H1 (cell line): ENCODE measurements at regions not wholly inside any gene's neighbourhood (a gene's known extent, or its start where the extent isn't known, plus 50 kb on each side); places are given as distances from the start of the nearest gene placed in this dataset.

ENCODE experiments used
- CTCF ChIA-PET: fragments of 300-600 bp; sonication (Branson Sonifier 250); formaldehyde crosslinking; loops from one replicate; lab custom pipeline; 2021; ENCODE audit not compliant: partially characterized antibody; lab: Charles Lee
- POLR2A ChIA-PET: fragments of 300-600 bp; sonication (Branson Sonifier 250); formaldehyde crosslinking; loops from one replicate; lab custom pipeline; 2021; ENCODE audit warnings: inconsistent platforms; ENCODE audit not compliant: partially characterized antibody; lab: Charles Lee
- DNase-seq, 2 experiments: peaks; one replicate each; pipeline versions ENCODE4 v3.0.0 to v3.0.0-alpha.2; 2010 to 2022; ENCODE audit warnings: low spot score in 2 of 2, low read depth in 1 of 2, mixed read lengths in 1 of 2
- FAIRE-seq: peaks from 2 replicates; lab custom pipeline; 2011; peaks lifted over from hg19 to GRCh38; lab: Jason Lieb, UNC
- H2AFZ ChIP-seq: 2 replicates; pipeline ENCODE4 v1.8.1; 2012; ENCODE audit warnings: low read length, inconsistent platforms
- H2AK5ac ChIP-seq: 2 replicates; pipeline ENCODE4 v1.6.1; 2013; ENCODE audit warnings: low read depth, low read length
- H2BK120ac ChIP-seq: replicated peaks from 2 replicates; pipeline ENCODE3; 2013; ENCODE audit warnings: low read depth, low read length, inconsistent platforms
- H2BK12ac ChIP-seq: 2 replicates; pipeline ENCODE4 v1.6.1; 2013; ENCODE audit warnings: low read depth, low read length
- H2BK15ac ChIP-seq: 2 replicates; pipeline ENCODE4 v1.6.1; 2013; ENCODE audit warnings: low read length
- H2BK20ac ChIP-seq: 2 replicates; pipeline ENCODE4 v1.6.1; 2013; ENCODE audit warnings: low read length
- H2BK5ac ChIP-seq: 2 replicates; pipeline ENCODE4 v1.6.1; 2013; ENCODE audit warnings: low read depth, low read length
- H3K14ac ChIP-seq: 2 replicates; pipeline ENCODE4 v1.6.1; 2013; ENCODE audit warnings: inconsistent platforms; ENCODE audit not compliant: insufficient read length
- H3K18ac ChIP-seq: 2 replicates; pipeline ENCODE4 v1.6.1; 2013; ENCODE audit warnings: low read length; ENCODE audit errors: extremely low read depth
- H3K23ac ChIP-seq: 2 replicates; pipeline ENCODE4 v1.6.1; 2013; ENCODE audit warnings: inconsistent platforms; ENCODE audit not compliant: insufficient read length
- H3K23me2 ChIP-seq: 2 replicates; pipeline ENCODE4 v1.6.1; 2013; ENCODE audit warnings: low read depth, low read length
- H3K27ac ChIP-seq: 2 replicates; pipeline ENCODE4 v1.6.1; 2011; ENCODE audit warnings: low read depth, low read length, inconsistent platforms
- H3K27me3 ChIP-seq, 4 experiments: replicated peaks in 1 of 4; 1 replicate in 1 of 4; 2 replicates in 3 of 4; pipeline versions ENCODE4 v1.6.1 to v1.8.1; 2011 to 2013; ENCODE audit warnings: low read length in 3 of 4, mild to moderate bottlenecking in 3 of 4, inconsistent platforms in 2 of 4, mixed read lengths in 2 of 4, moderate library complexity in 1 of 4; ENCODE audit not compliant: control insufficient read depth in 3 of 4, insufficient read depth in 3 of 4; ENCODE audit errors: extremely low read depth in 1 of 4
- H3K36me3 ChIP-seq, 4 experiments: 2 replicates each; pipeline versions ENCODE4 v1.6.1 to v1.8.1; 2011 to 2013; ENCODE audit warnings: mild to moderate bottlenecking in 4 of 4, low read length in 3 of 4, moderate library complexity in 2 of 4, control low read depth in 1 of 4, inconsistent platforms in 1 of 4; ENCODE audit not compliant: insufficient read depth in 4 of 4, control insufficient read depth in 2 of 4
- H3K4ac ChIP-seq: replicated peaks from 2 replicates; pipeline ENCODE3; 2013; ENCODE audit warnings: low read length, low read depth, mixed read lengths, inconsistent platforms; ENCODE audit not compliant: insufficient read length
- H3K4me1 ChIP-seq, 4 experiments: replicated peaks in 1 of 4; 1 replicate in 1 of 4; 2 replicates in 3 of 4; pipeline versions ENCODE4 v1.6.1 to v1.8.1; 2011 to 2013; ENCODE audit warnings: low read length in 3 of 4, inconsistent platforms in 2 of 4, mixed read lengths in 1 of 4; ENCODE audit not compliant: insufficient read depth in 4 of 4, control insufficient read depth in 3 of 4
- H3K4me2 ChIP-seq, 2 experiments: 2 replicates each; pipeline versions ENCODE4 v1.6.1 to v1.8.1; 2011 to 2013; ENCODE audit warnings: low read depth in 2 of 2, low read length in 2 of 2, control low read depth in 1 of 2, inconsistent platforms in 1 of 2, mild to moderate bottlenecking in 1 of 2; ENCODE audit not compliant: insufficient read depth in 1 of 2
- H3K4me3 ChIP-seq, 4 experiments: fragments of 200-600, 300-600 bp in 1 of 4; sonication (generic), shearing (Covaris generic), sonication (Bioruptor Twin) in 1 of 4; 2 replicates each; pipeline versions ENCODE4 v1.5.1 to v1.8.1; 2011 to 2016; ENCODE audit warnings: low read length in 4 of 4, low read depth in 3 of 4, control low read depth in 2 of 4, inconsistent platforms in 2 of 4, mild to moderate bottlenecking in 2 of 4, mixed read lengths in 1 of 4, moderate library complexity in 1 of 4; ENCODE audit not compliant: insufficient read depth in 2 of 4; ENCODE audit errors: extremely low read depth in 1 of 4
- H3K56ac ChIP-seq: replicated peaks from 2 replicates; pipeline ENCODE3; 2013; ENCODE audit warnings: low read depth, mild to moderate bottlenecking, mixed read lengths, low read length, inconsistent platforms; ENCODE audit not compliant: insufficient read length
- H3K79me1 ChIP-seq: 2 replicates; pipeline ENCODE4 v1.6.1; 2013; ENCODE audit warnings: low read depth, low read length, control low read depth
- H3K79me2 ChIP-seq, 2 experiments: 2 replicates each; pipeline versions ENCODE4 v1.6.1 to v1.8.1; 2012 to 2013; ENCODE audit warnings: low read length in 2 of 2, mild to moderate bottlenecking in 2 of 2, inconsistent platforms in 1 of 2; ENCODE audit not compliant: insufficient read depth in 2 of 2, control insufficient read depth in 1 of 2
- H3K9ac ChIP-seq, 4 experiments: replicated peaks in 1 of 4; 1 replicate in 1 of 4; 2 replicates in 3 of 4; pipeline versions ENCODE4 v1.6.1 to v1.8.1; 2011 to 2013; ENCODE audit warnings: low read depth in 3 of 4, low read length in 3 of 4, control low read depth in 2 of 4, mild to moderate bottlenecking in 2 of 4, moderate library complexity in 2 of 4, inconsistent platforms in 1 of 4; ENCODE audit errors: extremely low read depth in 1 of 4
- H3K9me3 ChIP-seq, 2 experiments: 2 replicates each; pipeline versions ENCODE4 v1.6.1 to v1.8.1; 2012 to 2013; ENCODE audit warnings: mild to moderate bottlenecking in 2 of 2, moderate library complexity in 2 of 2, control low read depth in 1 of 2, inconsistent platforms in 1 of 2, low read depth in 1 of 2, low read length in 1 of 2, mixed read lengths in 1 of 2; ENCODE audit not compliant: insufficient read depth in 2 of 2
- H4K20me1 ChIP-seq, 2 experiments: replicated peaks in 1 of 2; 2 replicates each; pipeline versions ENCODE3 to v1.8.1; 2011 to 2013; ENCODE audit warnings: inconsistent platforms in 2 of 2, low read length in 2 of 2, mild to moderate bottlenecking in 1 of 2; ENCODE audit not compliant: insufficient read depth in 2 of 2, control insufficient read depth in 1 of 2
- H4K5ac ChIP-seq: 2 replicates; pipeline ENCODE4 v1.6.1; 2013; ENCODE audit warnings: low read length, low read depth, mixed read lengths, inconsistent platforms; ENCODE audit not compliant: insufficient read length
- H4K8ac ChIP-seq: 2 replicates; pipeline ENCODE4 v1.8.0; 2013; ENCODE audit warnings: mild to moderate bottlenecking, moderate library complexity, low read length, inconsistent platforms; ENCODE audit not compliant: insufficient read depth; ENCODE audit errors: extremely low read depth
- H4K91ac ChIP-seq: replicated peaks from 2 replicates; pipeline ENCODE3; 2013; ENCODE audit warnings: low read length, mixed read lengths, inconsistent platforms; ENCODE audit not compliant: insufficient read length
- BCL11A ChIP-seq, 2 experiments: IDR thresholded peaks; one replicate each; pipeline ENCODE4 v1.6.1; 2011; ENCODE audit warnings: low read depth in 2 of 2, low read length in 2 of 2, mild to moderate bottlenecking in 2 of 2
- HDAC2 ChIP-seq, 2 experiments: fragments of 300-600 bp in 1 of 2; sonication (generic) in 1 of 2; IDR thresholded peaks; 2 replicates each; pipeline ENCODE4 v1.6.1; 2011 to 2012; ENCODE audit warnings: low read depth in 2 of 2, low read length in 2 of 2, mild to moderate bottlenecking in 2 of 2, moderate library complexity in 2 of 2, borderline replicate concordance in 1 of 2, inconsistent platforms in 1 of 2
- KDM1A ChIP-seq: fragments of 200-600, 300-600 bp; sonication (generic); IDR thresholded peaks from 2 replicates; pipeline ENCODE4 v1.7.1; 2016; ENCODE audit warnings: mild to moderate bottlenecking, low read length, borderline replicate concordance
- PHF8 ChIP-seq: fragments of 200-600 bp; sonication (generic); conservative IDR thresholded peaks from 2 replicates; pipeline ENCODE4 v1.7.1; 2012; ENCODE audit warnings: low read depth, mild to moderate bottlenecking, inconsistent platforms, low read length, moderate library complexity
- WGBS, 2 experiments: shearing (Covaris generic) in 1 of 2; methylation state at CpG; one replicate each; pipeline versions ENCODE4 v1.1.6 to v1.1.7; 2013 to 2015; ENCODE audit warnings: low lambda C conversion rate in 2 of 2, mixed read lengths in 2 of 2, inconsistent platforms in 1 of 2, low coverage in 1 of 2, missing lambda C conversion rate in 1 of 2; ENCODE audit not compliant: insufficient replicate concordance in 2 of 2, insufficient coverage in 1 of 2, insufficient read length in 1 of 2; ENCODE audit errors: extremely low coverage in 1 of 2, missing lambda C conversion rate in 1 of 2; 5-methylcytosine and 5-hydroxymethylcytosine counted together

- no peak for FAIRE-seq
- H2BK12ac ChIP-seq = no peak overlapping the region
- H3K27ac ChIP-seq = no peak overlapping the region
- no peak overlapping the region for H3K9ac ChIP-seq
- no peak overlapping the region for H3K23ac ChIP-seq
- no peak overlapping the region for H3K4me3 ChIP-seq
- H3K23me2 ChIP-seq = no peaks in the 10 kb centered on the region
- no peak overlapping the region for H3K4ac ChIP-seq
- H4K5ac ChIP-seq = no peak overlapping the region
- TF ChIP-seq BCL11A (IDR thresholded peaks at IDR 0.05; ENCODE audit: low read depth in 2 of 2, low read length in 2 of 2) = no peak
- TF ChIP-seq HDAC2 (IDR thresholded peaks at IDR 0.05; ENCODE audit: borderline replicate concordance in 1 of 2, low read depth in 2 of 2, low read length in 2 of 2) = no peak
- no peak for TF ChIP-seq PHF8
- TF ChIP-seq KDM1A = no peak
- H2AFZ ChIP-seq = no peak overlapping the region; the same call in 1 of the 2 replicates
- H3K79me1 ChIP-seq = no peaks in the 10 kb centered on the region
- H3K56ac ChIP-seq = no peak overlapping the region
- DNase-seq = no peak
- H2BK15ac ChIP-seq = no peak overlapping the region
- 89% methylated on average over 15 of the region's 15 CpGs; no CpG with 5 or more reads in 1 of the 2 experiments for WGBS, 2 experiments
- H3K27me3 ChIP-seq = no peaks in the 10 kb centered on the region
- H2BK120ac ChIP-seq = no peak overlapping the region
- ChIA-PET CTCF (interaction anchor here (0.7 to 3.1 kb wide), 2 partner anchors 9 to 1210 kb away, joined by 3 to 11 read pairs; no protein-coding TSS in a partner anchor), POLR2A (no interaction called here)
- H4K8ac ChIP-seq = no peak overlapping the region
- no peak overlapping the region for H4K91ac ChIP-seq
- no peak overlapping the region for H3K14ac ChIP-seq
- no peak overlapping the region for H2BK20ac ChIP-seq
- peaks cover 0 to 5% (median 0%) of the 10 kb centered on the region in 4 experiments; a peak in 1 of 7 replicates for H3K4me1 ChIP-seq
- H2AK5ac ChIP-seq = no peak overlapping the region
- H4K20me1 ChIP-seq = no peaks in the 10 kb centered on the region
- no peaks in the 10 kb centered on the region for H3K79me2 ChIP-seq
- no peaks in the 10 kb centered on the region for H3K9me3 ChIP-seq
- no peak overlapping the region for H3K4me2 ChIP-seq
- H3K36me3 ChIP-seq = no peaks in the 10 kb centered on the region
- no peak overlapping the region for H3K18ac ChIP-seq
- H2BK5ac ChIP-seq = no peak overlapping the region
These were observed 269.5 kb upstream of the ARID1B start for GRCh38 chr6:156507656-156508055.
